ENCODE measurements at regions not wholly inside any gene's neighbourhood (a gene's known extent, or its start where the extent isn't known, plus 50 kb on each side); places are given as distances from the start of the nearest gene placed in this dataset.

DNA sequence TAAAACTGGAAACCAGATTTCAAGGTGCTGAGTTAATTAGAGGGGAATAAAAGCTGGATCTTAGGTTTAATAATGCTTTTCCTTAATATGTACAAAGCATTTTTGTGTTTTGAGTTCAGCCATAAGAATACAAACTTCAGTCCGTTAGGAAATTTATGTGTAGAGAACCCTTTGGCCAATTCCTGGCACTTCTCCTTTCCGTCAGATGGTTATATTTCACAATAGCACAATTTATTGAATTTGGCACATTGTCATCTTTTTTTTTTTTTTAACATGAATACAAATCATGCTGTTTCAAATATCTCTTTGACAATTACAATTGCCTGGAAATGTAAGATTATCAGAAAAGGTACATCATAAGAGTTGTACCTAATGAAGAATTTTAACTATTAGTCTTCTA is 56.2 kb upstream of the DDHD1 start:
- H3K79me2 ChIP-seq (ENCODE audit: control insufficient read depth in 1 of 2, insufficient read depth in 2 of 2, low read length in 2 of 2): no peaks in the 10 kb centered on the region
- 48% methylated on average over 2 of the region's 2 CpGs; no CpG with 5 or more reads in 1 of the 2 experiments for WGBS, 2 experiments (ENCODE audit: extremely low coverage in 1 of 2, insufficient coverage in 1 of 2, insufficient read length in 1 of 2, insufficient replicate concordance in 2 of 2, low coverage in 1 of 2, low lambda C conversion rate in 2 of 2, missing lambda C conversion rate in 1 of 2)
- H3K9me3 ChIP-seq (ENCODE audit: insufficient read depth in 2 of 2, low read depth in 1 of 2, low read length in 1 of 2): no peaks in the 10 kb centered on the region
- POLR2A ChIA-PET (ENCODE audit: partially characterized antibody): no interaction called here
- H2BK5ac ChIP-seq (ENCODE audit: low read depth, low read length): no peak overlapping the region
- H2BK120ac ChIP-seq (replicated peaks; ENCODE audit: low read depth, low read length): no peak overlapping the region
- H4K8ac ChIP-seq (ENCODE audit: extremely low read depth, insufficient read depth, low read length): no peak overlapping the region
- H2AFZ ChIP-seq (ENCODE audit: low read length): no peak overlapping the region
- no peak overlapping the region for H3K27ac ChIP-seq (ENCODE audit: low read depth, low read length)
- H3K4ac ChIP-seq (replicated peaks; ENCODE audit: insufficient read length, low read depth, low read length): no peak overlapping the region
- no peak overlapping the region for H2BK12ac ChIP-seq (ENCODE audit: low read depth, low read length)
- no peaks in the 10 kb centered on the region for H3K4me1 ChIP-seq (replicated peaks in 1 of 4; ENCODE audit: control insufficient read depth in 3 of 4, insufficient read depth in 4 of 4, low read length in 3 of 4)
- H3K9ac ChIP-seq (replicated peaks in 1 of 4; ENCODE audit: extremely low read depth in 1 of 4, low read depth in 3 of 4, low read length in 3 of 4): no peak overlapping the region
- no peak for TF ChIP-seq NANOG (IDR thresholded peaks at IDR 0.05; ENCODE audit: insufficient read depth, low read depth, low read length, poor library complexity, severe bottlenecking)
- no peak for TF ChIP-seq HDAC6 (IDR thresholded peaks at IDR 0.05; ENCODE audit: low read depth, low read length)
- TF ChIP-seq, protein P1, sequence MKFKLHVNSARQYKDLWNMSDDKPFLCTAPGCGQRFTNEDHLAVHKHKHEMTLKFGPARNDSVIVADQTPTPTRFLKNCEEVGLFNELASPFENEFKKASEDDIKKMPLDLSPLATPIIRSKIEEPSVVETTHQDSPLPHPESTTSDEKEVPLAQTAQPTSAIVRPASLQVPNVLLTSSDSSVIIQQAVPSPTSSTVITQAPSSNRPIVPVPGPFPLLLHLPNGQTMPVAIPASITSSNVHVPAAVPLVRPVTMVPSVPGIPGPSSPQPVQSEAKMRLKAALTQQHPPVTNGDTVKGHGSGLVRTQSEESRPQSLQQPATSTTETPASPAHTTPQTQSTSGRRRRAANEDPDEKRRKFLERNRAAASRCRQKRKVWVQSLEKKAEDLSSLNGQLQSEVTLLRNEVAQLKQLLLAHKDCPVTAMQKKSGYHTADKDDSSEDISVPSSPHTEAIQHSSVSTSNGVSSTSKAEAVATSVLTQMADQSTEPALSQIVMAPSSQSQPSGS (IDR thresholded peaks at IDR 0.05; ENCODE audit: low read length): no peak
- no peak for TF ChIP-seq SIN3A (conservative IDR thresholded peaks at IDR 0.05 in 1 of 2, IDR thresholded peaks at IDR 0.05 in 1 of 2; ENCODE audit: low read depth in 1 of 2, low read length in 2 of 2)
- TF ChIP-seq RXRA (IDR thresholded peaks at IDR 0.05; ENCODE audit: insufficient read depth, low read depth, low read length): no peak
- no peak overlapping the region for H4K5ac ChIP-seq (ENCODE audit: insufficient read length, low read depth, low read length)
- H3K36me3 ChIP-seq (ENCODE audit: control insufficient read depth in 2 of 4, insufficient read depth in 4 of 4, low read length in 3 of 4): no peaks in the 10 kb centered on the region; a peak in 1 of 8 replicates
- H3K23me2 ChIP-seq (ENCODE audit: low read depth, low read length): no peaks in the 10 kb centered on the region
- H3K27me3 ChIP-seq (replicated peaks in 1 of 4; ENCODE audit: control insufficient read depth in 3 of 4, extremely low read depth in 1 of 4, insufficient read depth in 3 of 4, low read length in 3 of 4): no peaks in the 10 kb centered on the region
- no peaks in the 10 kb centered on the region for H4K20me1 ChIP-seq (replicated peaks in 1 of 2; ENCODE audit: control insufficient read depth in 1 of 2, insufficient read depth in 2 of 2, low read length in 2 of 2)
- no peak overlapping the region for H3K18ac ChIP-seq (ENCODE audit: extremely low read depth, low read length)
- no peak for DNase-seq (ENCODE audit: low read depth in 1 of 2, low spot score in 2 of 2)
- H3K14ac ChIP-seq (ENCODE audit: insufficient read length): no peak overlapping the region
- no peak overlapping the region for H2AK5ac ChIP-seq (ENCODE audit: low read depth, low read length)
- no peak overlapping the region for H3K56ac ChIP-seq (replicated peaks; ENCODE audit: insufficient read length, low read depth, low read length)
- no peak overlapping the region for H2BK20ac ChIP-seq (ENCODE audit: low read length)
- no peak overlapping the region for H3K4me2 ChIP-seq (ENCODE audit: insufficient read depth in 1 of 2, low read depth in 2 of 2, low read length in 2 of 2)
- H3K23ac ChIP-seq (ENCODE audit: insufficient read length): no peak overlapping the region
- no peak overlapping the region for H2BK15ac ChIP-seq (ENCODE audit: low read length)
- CTCF ChIA-PET (ENCODE audit: partially characterized antibody): no interaction called here
- H4K91ac ChIP-seq (replicated peaks; ENCODE audit: insufficient read length, low read length): no peak overlapping the region
- H3K4me3 ChIP-seq (ENCODE audit: extremely low read depth in 1 of 4, insufficient read depth in 2 of 4, low read depth in 3 of 4, low read length in 4 of 4): no peak overlapping the region
- H3K79me1 ChIP-seq (ENCODE audit: low read depth, low read length): no peaks in the 10 kb centered on the region
- FAIRE-seq: no peak

All from H1 (cell line).